ENCODE measurements at regions not wholly inside any gene's neighbourhood (a gene's known extent, or its start where the extent isn't known, plus 50 kb on each side); places are given as distances from the start of the nearest gene placed in this dataset.
A peak's percentile ranks its signal among the peaks of the same experiment; 100 is the strongest.
"Not testable (repeated sequence)": the region's sequence is repeated elsewhere in the genome, so short reads cannot be mapped to it uniquely, and the experiment has no call there.

DNA sequence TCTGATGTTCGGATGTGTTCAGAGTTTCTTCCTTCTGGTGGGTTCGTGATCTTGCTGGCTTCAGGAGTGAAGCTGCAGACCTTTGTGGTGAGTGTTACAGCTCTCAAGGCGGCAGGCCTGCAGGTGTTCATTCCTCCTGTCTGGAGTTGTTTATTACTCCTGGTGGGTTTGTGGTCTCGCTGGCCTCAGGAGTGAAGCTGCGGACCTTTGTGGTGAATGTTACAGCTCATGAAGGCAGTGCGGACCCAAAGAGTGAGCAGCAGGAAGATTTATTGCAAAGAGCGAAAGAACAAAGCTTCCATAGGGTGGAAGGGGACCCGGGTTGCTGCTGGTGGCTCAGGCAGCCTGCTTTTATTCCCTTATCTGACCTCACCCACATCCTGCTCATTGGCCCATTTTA is 1226.8 kb upstream of the EPHA6 start:
- not testable (repeated sequence) for DNase-seq

DNA sequence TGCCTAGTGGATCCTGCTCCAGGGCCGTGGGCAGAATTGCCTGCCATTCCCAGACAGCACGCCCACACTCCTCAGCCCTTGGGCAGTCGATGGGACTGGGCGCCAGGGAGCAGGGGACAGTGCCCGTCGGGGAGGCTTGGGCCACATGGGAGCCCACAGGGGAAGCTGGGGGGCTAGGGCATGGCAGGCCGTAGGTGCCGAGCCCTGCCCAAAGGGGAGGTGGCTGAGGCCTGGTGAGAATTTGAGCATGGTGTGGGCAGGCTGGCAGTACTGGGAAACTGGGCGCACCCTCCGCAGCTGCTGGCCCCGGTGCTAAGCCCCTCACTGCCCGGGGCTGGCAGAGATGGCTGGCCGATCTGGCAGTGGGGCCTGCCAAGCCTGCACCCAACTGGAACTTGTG is 1225.9 kb upstream of the EPHA6 start:
- DNase-seq = no peak

GRCh38 chr3:95595416-95596075 is 1218.8 kb upstream of the EPHA6 start:
- no peak for DNase-seq

- DNase-seq = no peak
Measured at GRCh38 chr3:95607926-95608325, 1206.5 kb upstream of the EPHA6 start.

DNA sequence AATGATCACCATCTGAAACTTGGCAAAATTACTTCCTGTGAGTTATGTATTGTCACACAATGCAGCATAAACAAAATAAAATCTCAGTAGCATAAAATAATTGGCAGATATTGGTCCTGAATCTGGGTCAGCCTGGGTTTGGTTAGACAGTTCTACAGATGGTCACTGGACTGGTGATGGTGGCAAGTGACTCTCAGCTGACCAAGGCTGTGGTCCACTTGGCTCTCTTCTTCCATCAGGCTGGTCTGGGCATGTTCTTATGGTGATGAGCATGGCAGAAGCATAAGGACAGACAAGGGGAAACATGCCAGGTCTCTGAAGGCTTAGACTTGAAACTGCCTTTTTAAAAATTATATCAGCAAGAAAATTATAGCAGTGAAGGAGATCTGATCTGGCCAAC is 1205.0 kb upstream of the EPHA6 start:
- no peak for DNase-seq

GRCh38 chr3:95612611-95613010 is 1201.8 kb upstream of the EPHA6 start:
- DNase-seq = no peak

DNA sequence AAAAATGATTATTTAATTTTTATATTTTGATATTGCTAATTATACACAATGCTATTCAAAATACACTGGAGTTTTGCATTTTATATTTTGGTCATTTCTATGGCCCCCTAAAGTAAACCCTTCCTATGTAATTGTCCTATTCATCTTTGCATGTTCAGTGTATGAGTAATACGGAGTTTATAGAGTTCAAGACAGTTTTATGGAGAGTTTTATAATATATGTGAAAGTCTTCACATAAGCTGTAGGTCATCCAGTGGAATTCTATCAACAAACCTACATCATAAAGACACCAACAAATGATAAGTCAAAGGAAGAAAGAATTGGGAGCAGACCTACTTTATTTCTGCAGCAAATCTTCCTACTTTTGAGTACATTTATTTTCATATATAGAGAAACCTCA is 1200.4 kb upstream of the EPHA6 start:
- DNase-seq = no peak

DNA sequence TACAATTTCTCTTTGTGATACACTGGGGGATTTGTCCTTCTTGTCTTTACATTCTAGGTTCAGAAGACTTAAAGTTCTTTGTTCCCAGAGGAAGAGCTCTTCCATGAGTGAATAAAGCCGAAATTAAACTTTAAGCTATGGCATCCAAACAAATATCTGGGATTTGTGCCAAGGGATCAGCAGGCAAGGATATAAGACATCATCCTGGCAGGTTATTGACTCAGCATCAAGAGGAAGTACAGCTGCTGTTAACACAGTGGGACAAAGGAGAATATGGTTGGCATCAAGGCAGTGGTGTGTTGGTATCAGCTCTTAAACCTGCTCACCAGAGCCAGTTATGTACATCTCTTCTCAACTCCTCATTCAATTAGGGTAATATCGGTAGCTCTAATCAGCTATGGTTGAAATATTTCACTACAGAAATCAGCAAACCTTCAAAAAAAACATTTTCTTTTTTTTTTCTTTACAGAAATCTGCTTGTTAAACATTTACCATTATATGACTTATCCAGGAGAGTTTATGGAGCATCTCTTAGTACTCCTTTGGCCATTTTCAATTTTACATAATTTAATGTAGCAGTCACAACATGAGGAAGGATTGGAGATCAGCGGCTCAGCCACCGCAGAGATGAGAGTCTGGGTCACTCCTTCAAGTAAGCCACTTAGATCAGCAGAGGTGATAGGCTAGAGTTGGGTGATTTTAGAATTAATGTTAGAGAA is 1198.6 kb upstream of the EPHA6 start:
- no peak for DNase-seq

DNA sequence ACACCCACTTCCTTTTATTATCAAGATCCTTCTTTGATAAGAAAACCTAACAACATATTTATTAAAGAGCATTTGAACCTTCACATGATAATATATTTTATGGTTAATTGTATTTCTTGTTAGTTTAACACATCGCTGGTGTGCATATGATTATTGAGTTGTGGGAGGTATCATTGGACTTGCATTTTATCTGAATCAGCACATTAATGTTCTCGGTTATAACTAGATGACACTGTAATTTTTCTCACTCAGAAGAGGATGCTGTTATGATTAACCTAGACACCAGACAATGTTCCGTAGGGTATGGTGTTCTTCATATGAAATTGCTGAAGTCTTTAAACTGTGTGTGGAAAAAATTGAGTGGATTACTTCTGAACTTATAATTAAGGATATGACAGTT is 1188.3 kb upstream of the EPHA6 start:
- DNase-seq = no peak

- no peak for DNase-seq
Measured at GRCh38 chr3:95627293-95627692, 1187.1 kb upstream of the EPHA6 start.

- no peak for DNase-seq
Measured at GRCh38 chr3:95627697-95628096, 1186.7 kb upstream of the EPHA6 start.

DNA sequence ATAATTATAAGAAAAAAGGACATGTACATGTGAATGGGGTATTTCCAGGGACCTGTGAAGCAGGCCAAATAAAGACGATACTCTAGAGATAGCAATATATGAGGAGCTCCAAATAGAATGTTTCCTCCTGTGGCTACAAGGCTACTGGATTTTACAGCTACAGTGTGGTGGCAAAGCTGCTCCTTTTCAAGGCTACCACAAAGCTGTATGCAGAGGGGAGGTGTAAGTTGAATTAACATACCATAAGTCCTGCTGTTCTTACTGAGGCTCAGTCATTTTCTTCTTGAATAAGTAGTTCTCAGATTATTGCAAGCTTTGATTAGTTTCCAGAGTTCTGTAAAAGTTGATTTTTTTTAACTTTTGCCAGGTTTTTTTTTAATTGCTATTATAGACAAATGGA is 1184.6 kb upstream of the EPHA6 start:
- no peak for DNase-seq

- no peak for DNase-seq
Measured at GRCh38 chr3:95645291-95645690, 1169.1 kb upstream of the EPHA6 start.

DNA sequence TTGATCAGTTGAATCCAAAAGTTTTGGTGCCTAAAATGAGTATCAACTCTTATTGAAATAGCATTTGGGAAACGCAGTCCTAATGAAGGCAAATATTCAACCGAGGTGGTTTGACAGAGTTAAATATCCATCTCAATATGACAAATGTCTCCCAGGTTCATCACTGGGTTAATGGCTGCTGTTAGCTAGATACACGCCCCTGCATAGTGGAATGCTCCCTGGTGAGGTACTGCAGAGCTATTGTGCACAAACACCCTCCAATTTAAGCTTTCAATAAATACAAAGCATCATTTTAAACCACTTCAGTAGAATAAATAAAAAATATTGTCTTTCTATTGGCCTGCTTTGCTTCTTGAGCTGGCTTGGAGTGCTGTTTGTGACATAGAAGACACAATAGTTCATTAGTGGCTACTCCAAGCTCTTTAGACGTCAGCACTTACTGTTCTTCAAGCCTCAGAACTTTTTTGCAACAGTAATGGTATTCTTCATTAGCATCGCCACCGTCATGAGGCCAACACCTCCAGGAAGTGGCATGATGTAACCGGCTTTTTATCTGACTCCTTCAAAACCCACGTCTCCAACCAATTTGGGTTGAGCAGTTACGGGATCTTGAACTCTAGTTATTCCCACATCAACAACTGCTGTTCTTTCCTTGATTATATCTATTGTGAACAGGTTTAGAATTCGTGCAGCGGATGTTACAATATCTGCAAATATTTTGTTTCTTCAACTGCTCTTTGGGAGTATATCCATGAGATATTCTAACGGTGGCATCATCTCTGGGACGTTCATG is 1159.6 kb upstream of the EPHA6 start:
- no peak for DNase-seq

DNA sequence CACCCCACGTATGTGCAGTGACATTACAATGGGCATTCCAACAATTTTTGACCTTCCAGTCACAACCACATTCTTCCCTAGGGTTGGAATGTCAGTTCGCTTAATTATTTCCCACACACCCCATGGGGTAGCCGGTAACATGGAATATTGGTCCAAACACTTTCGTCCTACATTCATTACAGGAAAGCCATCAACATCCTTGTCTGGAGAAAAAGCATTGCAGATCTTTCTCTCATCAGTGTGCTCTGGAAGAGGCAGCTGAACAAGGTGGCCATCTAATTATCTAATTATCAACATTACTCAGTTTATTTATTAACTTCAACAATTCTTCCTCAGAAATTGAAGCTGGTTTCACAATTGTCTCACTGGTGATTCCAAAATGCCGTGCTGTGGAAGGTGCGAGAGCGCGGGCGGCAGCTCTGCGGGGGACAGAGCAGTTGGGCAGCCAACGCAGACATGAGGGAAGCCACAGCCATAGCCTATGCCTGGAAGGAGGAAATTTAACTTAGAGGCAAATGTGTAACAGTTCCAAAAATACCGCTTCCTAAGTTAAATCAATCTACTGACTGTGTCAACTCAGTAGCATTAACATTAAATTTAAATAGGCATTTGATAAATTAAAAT is 1158.9 kb upstream of the EPHA6 start:
- no peak for DNase-seq

DNA sequence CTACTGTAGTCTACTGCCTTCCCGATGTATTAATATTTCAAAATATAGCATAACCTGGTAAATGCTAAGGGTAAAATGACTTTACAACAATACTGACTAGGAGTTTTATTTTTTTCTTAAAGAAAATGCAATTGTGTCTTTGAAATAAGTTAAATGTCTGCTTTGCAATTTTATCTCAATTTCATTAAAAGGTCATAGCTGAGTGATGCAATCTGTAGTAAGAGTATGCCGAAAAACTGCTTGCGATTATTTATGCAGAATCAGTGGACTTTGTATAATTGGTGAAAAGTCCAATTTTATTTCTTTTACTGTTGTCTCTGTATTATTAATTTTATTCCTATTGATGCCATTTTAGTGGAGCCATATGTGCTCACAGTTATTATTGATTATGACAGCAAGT is 1143.6 kb upstream of the EPHA6 start:
- no peak for DNase-seq

DNA sequence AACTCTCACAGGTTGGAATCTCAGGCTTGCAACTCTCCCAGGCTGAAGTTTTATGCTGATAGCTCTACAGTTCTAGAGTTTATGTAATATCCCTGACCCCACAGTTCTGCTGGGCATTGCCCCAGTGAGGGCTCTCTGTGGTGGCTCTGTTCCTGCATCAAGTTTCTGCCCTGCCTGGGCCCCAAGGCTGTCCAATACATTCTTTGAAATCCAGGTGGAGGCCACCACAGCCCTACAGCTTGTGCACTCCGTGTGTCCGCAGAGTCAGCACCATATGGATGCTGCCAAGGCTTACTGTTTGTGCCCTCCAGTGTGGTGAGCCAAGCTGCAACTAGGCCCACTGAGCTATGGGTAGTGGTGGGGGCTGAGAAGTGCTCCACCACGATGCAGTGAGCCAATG is 1141.2 kb upstream of the EPHA6 start:
- no peak for DNase-seq

- peak in 1 of 2 donors; percentile 69 for DNase-seq
Measured at GRCh38 chr3:95705786-95706418, 1108.5 kb upstream of the EPHA6 start.

- DNase-seq = no peak
Measured at GRCh38 chr3:95707268-95707667, 1107.1 kb upstream of the EPHA6 start.

DNA sequence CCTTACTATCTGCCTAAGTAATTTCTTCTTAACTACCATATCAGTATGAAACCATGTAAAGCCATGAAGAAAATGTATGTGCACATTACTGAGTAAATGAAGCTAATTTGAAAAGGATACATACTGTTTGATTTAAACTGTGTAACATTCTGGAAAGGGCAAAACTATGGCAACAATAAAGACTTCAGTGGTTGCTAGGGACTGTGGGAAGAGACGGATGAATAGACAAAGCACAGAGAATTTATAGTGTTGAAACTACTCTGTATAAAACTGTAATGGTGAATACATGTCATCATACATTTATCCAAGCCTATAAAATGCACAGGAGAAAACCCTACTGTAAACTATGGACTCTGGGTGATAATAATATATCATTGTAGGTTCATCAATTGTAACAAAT is 1103.7 kb upstream of the EPHA6 start:
- no peak for DNase-seq

GRCh38 chr3:95711789-95712188 is 1102.6 kb upstream of the EPHA6 start:
- no peak for DNase-seq

GRCh38 chr3:95715128-95715527 is 1099.3 kb upstream of the EPHA6 start:
- no peak for DNase-seq

- no peak for DNase-seq
Measured at GRCh38 chr3:95717048-95717447, 1097.3 kb upstream of the EPHA6 start.
